Body of pancreas (tissue), 4 donors: ENCODE measurements at regions not wholly inside any gene's neighbourhood (a gene's known extent, or its start where the extent isn't known, plus 50 kb on each side); places are given as distances from the start of the nearest gene placed in this dataset.

Experiments
- CTCF ChIP-seq, 7 experiments: fragments of 450-650 bp in 4 of 7; fragments of 200-600 bp in 3 of 7; sonication (generic) in 3 of 7; IDR thresholded peaks; one replicate each; pipeline ENCODE4 v1.5.1; 2016 to 2019; ENCODE audit warnings: antibody characterized with exemption in 7 of 7
- POLR2A ChIP-seq, 3 donors: fragments of 450-650 bp; IDR thresholded peaks; one replicate each; pipeline ENCODE4 v1.6.1; 2016; ENCODE audit warnings: antibody characterized with exemption in 3 of 3, mild to moderate bottlenecking in 2 of 3

GRCh38 chr1:209376774-209377173 lies 206.7 kb upstream of the CAMK1G start:
- TF ChIP-seq CTCF (IDR thresholded peaks at IDR 0.05) (no peak), POLR2A (IDR thresholded peaks at IDR 0.05) (no peak)
